Choroid plexus epithelial cell (primary cell): ENCODE measurements at regions not wholly inside any gene's neighbourhood (a gene's known extent, or its start where the extent isn't known, plus 50 kb on each side); places are given as distances from the start of the nearest gene placed in this dataset.

Experiments used
- DNase-seq: peaks from one replicate; pipeline ENCODE4 v3.0.0-alpha.2; 2010; ENCODE audit warnings: low read depth
- H3K4me3 ChIP-seq: 2 replicates; pipeline ENCODE4 v1.5.1; 2011; ENCODE audit warnings: low read depth, mild to moderate bottlenecking, control low read depth, low read length, moderate library complexity
- TF ChIP-seq, protein P1 (sequence below): conservative IDR thresholded peaks from 2 replicates; pipeline ENCODE4 v1.5.1; 2011; ENCODE audit warnings: low read depth, mild to moderate bottlenecking, control low read depth, inconsistent platforms, low read length, moderate library complexity

DNA sequence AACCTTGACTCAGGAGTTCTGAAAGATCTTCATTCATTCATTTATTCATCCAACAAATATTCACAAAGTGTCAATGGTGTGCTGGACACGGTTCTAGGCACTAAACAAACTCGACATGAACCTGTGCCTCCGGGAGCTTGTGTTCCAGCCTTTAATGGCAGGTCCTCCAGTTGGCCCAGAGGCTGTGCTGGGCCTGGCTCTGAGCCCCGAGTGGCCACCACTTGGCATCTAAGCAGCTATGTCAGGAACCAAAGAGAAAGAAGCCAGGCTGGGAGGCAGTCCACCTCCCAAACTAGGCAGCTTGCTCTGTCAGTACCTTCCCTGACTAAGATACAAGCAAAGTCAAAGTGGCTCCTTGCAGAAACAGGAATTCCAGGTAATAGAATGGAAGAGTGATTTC, 233.6 kb downstream of the BUD13 start:
- DNase-seq, result no peak
- TF ChIP-seq, protein P1, sequence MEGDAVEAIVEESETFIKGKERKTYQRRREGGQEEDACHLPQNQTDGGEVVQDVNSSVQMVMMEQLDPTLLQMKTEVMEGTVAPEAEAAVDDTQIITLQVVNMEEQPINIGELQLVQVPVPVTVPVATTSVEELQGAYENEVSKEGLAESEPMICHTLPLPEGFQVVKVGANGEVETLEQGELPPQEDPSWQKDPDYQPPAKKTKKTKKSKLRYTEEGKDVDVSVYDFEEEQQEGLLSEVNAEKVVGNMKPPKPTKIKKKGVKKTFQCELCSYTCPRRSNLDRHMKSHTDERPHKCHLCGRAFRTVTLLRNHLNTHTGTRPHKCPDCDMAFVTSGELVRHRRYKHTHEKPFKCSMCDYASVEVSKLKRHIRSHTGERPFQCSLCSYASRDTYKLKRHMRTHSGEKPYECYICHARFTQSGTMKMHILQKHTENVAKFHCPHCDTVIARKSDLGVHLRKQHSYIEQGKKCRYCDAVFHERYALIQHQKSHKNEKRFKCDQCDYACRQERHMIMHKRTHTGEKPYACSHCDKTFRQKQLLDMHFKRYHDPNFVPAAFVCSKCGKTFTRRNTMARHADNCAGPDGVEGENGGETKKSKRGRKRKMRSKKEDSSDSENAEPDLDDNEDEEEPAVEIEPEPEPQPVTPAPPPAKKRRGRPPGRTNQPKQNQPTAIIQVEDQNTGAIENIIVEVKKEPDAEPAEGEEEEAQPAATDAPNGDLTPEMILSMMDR, result no peak
- no peak overlapping the region for H3K4me3 ChIP-seq

DNA sequence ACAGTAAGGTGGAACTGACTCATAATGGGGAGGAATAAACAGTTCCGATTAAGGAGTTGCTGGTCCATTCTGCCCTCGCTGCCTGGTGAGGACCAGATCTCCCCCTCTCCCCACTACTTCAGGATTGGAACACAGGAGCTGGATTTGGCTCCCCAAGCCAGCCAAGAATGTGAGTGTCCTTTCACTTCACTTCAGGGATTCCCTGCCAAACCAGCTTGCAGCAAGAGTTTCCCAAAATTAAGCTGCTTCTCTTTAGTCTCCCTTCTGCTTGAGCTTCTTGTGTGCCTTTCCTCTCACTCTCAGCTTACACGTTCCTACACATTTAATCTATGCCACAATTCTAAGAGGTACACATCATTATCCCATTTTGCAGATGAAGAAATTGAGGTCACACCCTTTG, 234.1 kb downstream of the BUD13 start:
- TF ChIP-seq, protein P1, result no peak
- H3K4me3 ChIP-seq, result no peak overlapping the region
- no peak for DNase-seq

DNA sequence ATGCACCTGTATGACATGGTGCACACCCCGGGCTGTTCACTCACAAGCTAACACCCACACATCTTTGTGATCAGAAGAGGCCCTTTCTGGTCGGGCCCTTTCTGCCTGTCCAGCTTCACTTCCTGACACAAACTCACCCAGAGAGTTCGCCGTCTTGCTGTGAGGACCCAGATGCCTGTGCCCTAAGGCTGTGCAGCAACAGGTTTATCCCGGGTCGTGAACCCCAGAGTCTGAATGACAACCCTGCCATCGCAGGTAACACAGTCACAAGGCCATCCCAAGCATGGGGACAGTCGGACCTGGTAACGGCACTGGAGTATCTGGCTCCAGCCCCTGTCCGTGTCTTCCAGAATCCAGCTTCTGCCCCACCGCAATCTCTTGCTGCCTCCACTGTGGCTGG, 235.1 kb downstream of the BUD13 start:
- DNase-seq, result no peak
- no peak overlapping the region for H3K4me3 ChIP-seq

DNA sequence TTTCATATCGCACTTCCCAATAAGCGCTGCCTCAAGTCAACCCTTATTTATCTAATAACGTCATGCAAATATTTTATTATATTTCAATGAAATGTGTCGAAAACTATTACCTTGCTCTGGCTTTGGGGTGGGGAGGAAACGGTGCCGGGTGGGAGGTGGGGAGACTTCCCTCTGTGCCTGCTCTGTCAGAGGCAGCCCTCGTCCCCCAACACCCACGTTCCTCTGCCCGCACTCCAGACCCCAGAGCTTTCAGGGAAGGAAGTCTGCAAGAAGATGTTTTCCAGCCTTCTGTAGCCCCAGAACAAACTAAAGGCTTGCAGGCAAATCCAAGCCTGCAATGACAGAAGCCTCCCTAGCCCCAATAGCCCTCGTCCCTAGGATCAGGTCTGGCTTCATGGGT, 235.7 kb downstream of the BUD13 start:
- DNase-seq, result no peak
- no peak overlapping the region for H3K4me3 ChIP-seq
- TF ChIP-seq, protein P1, result no peak

More for the DNA sequence above, 235.1 kb downstream of the BUD13 start:
- TF ChIP-seq, protein P1, result no peak

DNA sequence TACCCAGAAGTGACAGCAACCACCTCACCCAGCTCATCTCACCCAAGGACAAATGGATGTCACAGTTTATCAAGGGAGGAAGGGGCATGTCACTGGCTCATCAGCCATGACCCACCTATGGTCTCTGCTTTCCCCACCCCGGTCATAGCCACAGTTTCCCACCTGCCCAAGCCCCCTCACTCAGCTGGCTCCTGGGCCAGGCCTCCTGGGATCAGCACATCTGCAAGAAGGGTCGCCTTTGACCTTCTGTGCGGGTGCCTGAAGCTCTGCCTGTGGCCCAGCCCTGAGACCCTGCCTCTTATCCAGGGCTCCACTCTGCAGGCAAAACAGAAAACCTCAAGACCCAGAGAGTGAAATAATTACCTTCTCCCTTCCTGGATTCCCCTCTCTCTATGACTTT, 236.4 kb downstream of the BUD13 start:
- TF ChIP-seq, protein P1, result no peak
- no peak for DNase-seq

DNA sequence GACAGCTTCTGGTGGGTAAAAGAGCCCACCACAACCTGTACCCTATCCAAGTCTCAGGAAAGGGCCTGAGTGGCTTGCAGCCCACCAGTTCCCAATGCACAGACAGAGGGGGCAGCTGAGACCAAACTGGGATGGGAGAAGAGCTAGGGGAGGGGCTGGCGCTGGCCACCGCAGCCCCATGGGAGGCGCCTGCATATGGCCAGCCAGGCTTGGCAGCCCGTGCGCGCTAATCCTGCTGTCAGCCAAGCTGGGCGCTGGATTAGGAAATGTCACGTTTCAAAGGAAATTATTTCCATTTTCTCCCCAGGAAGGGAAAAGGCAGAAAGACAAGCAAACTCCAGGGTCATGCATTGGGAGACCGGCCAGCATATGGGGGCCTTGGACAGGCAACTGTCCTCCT, 236.8 kb downstream of the BUD13 start:
- H3K4me3 ChIP-seq, result no peak overlapping the region
- no peak for DNase-seq
- TF ChIP-seq, protein P1, result no peak

More for the DNA sequence above, 236.4 kb downstream of the BUD13 start:
- no peak overlapping the region for H3K4me3 ChIP-seq

DNA sequence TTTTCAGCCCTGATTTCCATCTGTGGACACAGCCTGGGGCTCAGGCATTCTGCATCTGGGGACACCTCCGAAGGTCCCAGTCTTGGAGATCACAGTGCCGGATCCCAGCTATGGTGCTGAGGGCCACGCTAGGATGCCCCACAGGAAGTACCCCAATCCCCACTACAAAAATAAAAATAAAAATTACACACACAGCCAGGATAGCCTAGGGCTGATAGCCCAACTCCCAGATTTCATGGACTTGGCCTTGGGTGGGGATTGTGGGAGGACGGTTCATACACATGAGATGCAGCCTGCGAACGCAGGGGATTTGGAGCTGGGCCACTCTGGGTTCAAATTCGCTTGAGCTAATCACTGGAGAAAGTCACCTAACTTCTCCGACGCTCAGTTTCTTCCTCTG, 237.7 kb downstream of the BUD13 start:
- H3K4me3 ChIP-seq, result no peak overlapping the region
- DNase-seq, result no peak
- TF ChIP-seq, protein P1, result no peak
